ENCODE measurements at regions not wholly inside any gene's neighbourhood (a gene's known extent, or its start where the extent isn't known, plus 50 kb on each side); places are given as distances from the start of the nearest gene placed in this dataset.

GRCh38 chr6:147699140-147699539, 190.7 kb downstream of the SAMD5 start:
- Histone ChIP-seq H3K27me3 (ENCODE audit: insufficient read depth, poor library complexity, severe bottlenecking) (no peaks in the 10 kb centered on the region), H3K27ac (replicated peaks) (no peak overlapping the region), H3K4me3 (replicated peaks; ENCODE audit: insufficient read depth, low read length) (no peak overlapping the region)
- no peak for DNase-seq (ENCODE audit: low read depth in 1 of 2, low spot score in 1 of 2)
- TF ChIP-seq CTCF (IDR thresholded peaks at IDR 0.05; ENCODE audit: insufficient read depth, low read length) (no peak), GABPA (IDR thresholded peaks at IDR 0.05; ENCODE audit: low read depth) (no peak), POLR2AphosphoS5 (IDR thresholded peaks at IDR 0.05; ENCODE audit: low read depth) (no peak)

GRCh38 chr6:147699637-147700036, 191.1 kb downstream of the SAMD5 start:
- Histone ChIP-seq H3K27me3 (ENCODE audit: insufficient read depth, poor library complexity, severe bottlenecking) (no peaks in the 10 kb centered on the region), H3K4me3 (replicated peaks; ENCODE audit: insufficient read depth, low read length) (no peak overlapping the region), H3K27ac (replicated peaks) (no peak overlapping the region)
- DNase-seq (ENCODE audit: low read depth in 1 of 2, low spot score in 1 of 2) = no peak
- TF ChIP-seq POLR2AphosphoS5 (IDR thresholded peaks at IDR 0.05; ENCODE audit: low read depth) = no peak
- TF ChIP-seq, protein P1, sequence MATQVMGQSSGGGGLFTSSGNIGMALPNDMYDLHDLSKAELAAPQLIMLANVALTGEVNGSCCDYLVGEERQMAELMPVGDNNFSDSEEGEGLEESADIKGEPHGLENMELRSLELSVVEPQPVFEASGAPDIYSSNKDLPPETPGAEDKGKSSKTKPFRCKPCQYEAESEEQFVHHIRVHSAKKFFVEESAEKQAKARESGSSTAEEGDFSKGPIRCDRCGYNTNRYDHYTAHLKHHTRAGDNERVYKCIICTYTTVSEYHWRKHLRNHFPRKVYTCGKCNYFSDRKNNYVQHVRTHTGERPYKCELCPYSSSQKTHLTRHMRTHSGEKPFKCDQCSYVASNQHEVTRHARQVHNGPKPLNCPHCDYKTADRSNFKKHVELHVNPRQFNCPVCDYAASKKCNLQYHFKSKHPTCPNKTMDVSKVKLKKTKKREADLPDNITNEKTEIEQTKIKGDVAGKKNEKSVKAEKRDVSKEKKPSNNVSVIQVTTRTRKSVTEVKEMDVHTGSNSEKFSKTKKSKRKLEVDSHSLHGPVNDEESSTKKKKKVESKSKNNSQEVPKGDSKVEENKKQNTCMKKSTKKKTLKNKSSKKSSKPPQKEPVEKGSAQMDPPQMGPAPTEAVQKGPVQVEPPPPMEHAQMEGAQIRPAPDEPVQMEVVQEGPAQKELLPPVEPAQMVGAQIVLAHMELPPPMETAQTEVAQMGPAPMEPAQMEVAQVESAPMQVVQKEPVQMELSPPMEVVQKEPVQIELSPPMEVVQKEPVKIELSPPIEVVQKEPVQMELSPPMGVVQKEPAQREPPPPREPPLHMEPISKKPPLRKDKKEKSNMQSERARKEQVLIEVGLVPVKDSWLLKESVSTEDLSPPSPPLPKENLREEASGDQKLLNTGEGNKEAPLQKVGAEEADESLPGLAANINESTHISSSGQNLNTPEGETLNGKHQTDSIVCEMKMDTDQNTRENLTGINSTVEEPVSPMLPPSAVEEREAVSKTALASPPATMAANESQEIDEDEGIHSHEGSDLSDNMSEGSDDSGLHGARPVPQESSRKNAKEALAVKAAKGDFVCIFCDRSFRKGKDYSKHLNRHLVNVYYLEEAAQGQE (IDR thresholded peaks at IDR 0.05; ENCODE audit: insufficient replicate concordance, low read depth) = no peak
- no peak for TF ChIP-seq CTCF (IDR thresholded peaks at IDR 0.05; ENCODE audit: insufficient read depth, low read length)

GRCh38 chr6:147700436-147701209, 192.1 kb downstream of the SAMD5 start:
- no peaks in the 10 kb centered on the region for H3K27me3 ChIP-seq (ENCODE audit: insufficient read depth, poor library complexity, severe bottlenecking)
- no peak for DNase-seq (ENCODE audit: low read depth in 1 of 2, low spot score in 1 of 2)
- TF ChIP-seq POLR2AphosphoS5 (IDR thresholded peaks at IDR 0.05; ENCODE audit: low read depth) (no peak), SPI1 (IDR thresholded peaks at IDR 0.05; ENCODE audit: borderline replicate concordance, low read depth) (no peak), GABPA (IDR thresholded peaks at IDR 0.05; ENCODE audit: low read depth) (no peak), CTCF (IDR thresholded peaks at IDR 0.05; ENCODE audit: insufficient read depth, low read length) (no peak)
- TF ChIP-seq, protein P1 (IDR thresholded peaks at IDR 0.05; ENCODE audit: insufficient replicate concordance, low read depth) = no peak
- no peak overlapping the region for H3K4me3 ChIP-seq (replicated peaks; ENCODE audit: insufficient read depth, low read length)
- H3K27ac ChIP-seq (replicated peaks) = no peak overlapping the region

- Histone ChIP-seq H3K27ac (replicated peaks) (no peak overlapping the region), H3K4me3 (replicated peaks; ENCODE audit: insufficient read depth, low read length) (no peak overlapping the region), H3K27me3 (ENCODE audit: insufficient read depth, poor library complexity, severe bottlenecking) (no peaks in the 10 kb centered on the region)
- no peak for DNase-seq (ENCODE audit: low read depth in 1 of 2, low spot score in 1 of 2)
- TF ChIP-seq GABPA (IDR thresholded peaks at IDR 0.05; ENCODE audit: low read depth) = no peak
- TF ChIP-seq, protein P1 (IDR thresholded peaks at IDR 0.05; ENCODE audit: insufficient replicate concordance, low read depth) = no peak
- no peak for TF ChIP-seq SPI1 (IDR thresholded peaks at IDR 0.05; ENCODE audit: borderline replicate concordance, low read depth)
- TF ChIP-seq CTCF (IDR thresholded peaks at IDR 0.05; ENCODE audit: insufficient read depth, low read length) = no peak
- TF ChIP-seq POLR2AphosphoS5 (IDR thresholded peaks at IDR 0.05; ENCODE audit: low read depth) = no peak
These were observed 196.2 kb downstream of the SAMD5 start for GRCh38 chr6:147704691-147705090.

Measured in HL-60 (cell line).